H1 (cell line): ENCODE measurements at regions not wholly inside any gene's neighbourhood (a gene's known extent, or its start where the extent isn't known, plus 50 kb on each side); places are given as distances from the start of the nearest gene placed in this dataset.

ENCODE experiments used
- CBX8 ChIP-seq: fragments of 300-800, 300-1000 bp; sonication (generic); IDR thresholded peaks from 2 replicates; pipeline ENCODE4 v1.7.1; 2016; ENCODE audit warnings: low read depth, low read length, borderline replicate concordance
- EP300 ChIP-seq, 2 experiments: IDR thresholded peaks; 1 replicate in 1 of 2; 2 replicates in 1 of 2; pipeline ENCODE4 v1.6.1; 2011 to 2012; ENCODE audit warnings: low read depth in 2 of 2, low read length in 2 of 2, mild to moderate bottlenecking in 2 of 2, borderline replicate concordance in 1 of 2, inconsistent platforms in 1 of 2, moderate library complexity in 1 of 2
- FOSL1 ChIP-seq: IDR thresholded peaks from 2 replicates; pipeline ENCODE4 v1.6.1; 2011; ENCODE audit warnings: mild to moderate bottlenecking, low read depth, low read length, moderate library complexity; ENCODE audit not compliant: insufficient read depth
- RAD21 ChIP-seq, 2 experiments: IDR thresholded peaks in 1 of 2; conservative IDR thresholded peaks in 1 of 2; 2 replicates each; pipeline ENCODE4 v1.6.1; 2011; ENCODE audit warnings: low read depth in 2 of 2, low read length in 2 of 2, improper control_type of control experiment in 1 of 2, inconsistent platforms in 1 of 2, mild to moderate bottlenecking in 1 of 2, moderate library complexity in 1 of 2
- RNF2 ChIP-seq: fragments of 200-900, 300-1000 bp; sonication (generic); IDR thresholded peaks from 2 replicates; pipeline ENCODE4 v1.7.1; 2016; ENCODE audit warnings: borderline replicate concordance, low read depth, mild to moderate bottlenecking, antibody characterized with exemption, low read length; ENCODE audit not compliant: poor library complexity, severe bottlenecking; ENCODE audit errors: missing control alignments
- SIN3A ChIP-seq, 2 experiments: IDR thresholded peaks in 1 of 2; conservative IDR thresholded peaks in 1 of 2; 2 replicates each; pipeline ENCODE4 v1.6.1; 2011 to 2012; ENCODE audit warnings: low read length in 2 of 2, improper control_type of control experiment in 1 of 2, low read depth in 1 of 2, mild to moderate bottlenecking in 1 of 2
- SP4 ChIP-seq: IDR thresholded peaks from 2 replicates; pipeline ENCODE4 v1.6.1; 2012; ENCODE audit warnings: low read length, inconsistent platforms
- YY1 ChIP-seq: IDR thresholded peaks from 2 replicates; pipeline ENCODE4 v1.6.1; 2011; ENCODE audit warnings: low read depth, mild to moderate bottlenecking, low read length
- TF ChIP-seq, protein P1 (sequence below): IDR thresholded peaks from 2 replicates; pipeline ENCODE4 v1.6.1; 2012; ENCODE audit warnings: inconsistent platforms

DNA sequence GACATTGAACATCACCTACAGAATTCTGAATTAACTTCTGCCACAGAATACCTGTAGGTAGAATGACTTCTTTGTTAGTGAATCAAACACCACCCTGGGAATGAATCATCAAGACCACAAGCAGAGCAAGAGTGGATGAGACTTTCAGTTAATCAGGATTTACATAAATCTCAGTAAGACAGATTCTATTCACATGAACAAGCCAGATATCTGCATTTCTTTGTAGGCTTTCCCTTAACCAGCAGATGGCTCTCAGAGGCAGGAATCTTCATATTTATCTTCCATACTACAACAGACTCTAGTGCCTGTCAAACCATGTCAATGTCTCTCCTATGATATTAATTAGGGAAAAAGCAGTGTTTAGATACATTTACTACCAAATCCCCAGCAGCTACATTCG lies 412.1 kb downstream of the KLF12 start (continued):
- TF ChIP-seq RNF2 = no peak
- TF ChIP-seq YY1 = no peak
- no peak for TF ChIP-seq FOSL1
- no peak for TF ChIP-seq SP4
- TF ChIP-seq RAD21 (IDR thresholded peaks at IDR 0.05 in 1 of 2, conservative IDR thresholded peaks at IDR 0.05 in 1 of 2; ENCODE audit: low read depth in 2 of 2, low read length in 2 of 2) = peak; percentile 47 to 51
- TF ChIP-seq SIN3A (conservative IDR thresholded peaks at IDR 0.05 in 1 of 2, IDR thresholded peaks at IDR 0.05 in 1 of 2; ENCODE audit: low read depth in 1 of 2, low read length in 2 of 2) = no peak
- TF ChIP-seq CBX8 = no peak
- TF ChIP-seq EP300 (IDR thresholded peaks at IDR 0.05; ENCODE audit: borderline replicate concordance in 1 of 2, low read depth in 2 of 2, low read length in 2 of 2) = 0 out of 3 replicates have a peak, but pooled peaks of 1 of the 2 experiments have one; percentile 6
- TF ChIP-seq, protein P1, sequence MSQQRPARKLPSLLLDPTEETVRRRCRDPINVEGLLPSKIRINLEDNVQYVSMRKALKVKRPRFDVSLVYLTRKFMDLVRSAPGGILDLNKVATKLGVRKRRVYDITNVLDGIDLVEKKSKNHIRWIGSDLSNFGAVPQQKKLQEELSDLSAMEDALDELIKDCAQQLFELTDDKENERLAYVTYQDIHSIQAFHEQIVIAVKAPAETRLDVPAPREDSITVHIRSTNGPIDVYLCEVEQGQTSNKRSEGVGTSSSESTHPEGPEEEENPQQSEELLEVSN = no peak
